Activated gamma-delta T cell treated with Interleukin-2 at 50 U/mL for 16 hours (primary cell): ENCODE measurements at regions not wholly inside any gene's neighbourhood (a gene's known extent, or its start where the extent isn't known, plus 50 kb on each side); places are given as distances from the start of the nearest gene placed in this dataset.

Experiments used
- DNase-seq: peaks from one replicate; pipeline ENCODE4 v3.0.0-alpha.2; 2020

DNA sequence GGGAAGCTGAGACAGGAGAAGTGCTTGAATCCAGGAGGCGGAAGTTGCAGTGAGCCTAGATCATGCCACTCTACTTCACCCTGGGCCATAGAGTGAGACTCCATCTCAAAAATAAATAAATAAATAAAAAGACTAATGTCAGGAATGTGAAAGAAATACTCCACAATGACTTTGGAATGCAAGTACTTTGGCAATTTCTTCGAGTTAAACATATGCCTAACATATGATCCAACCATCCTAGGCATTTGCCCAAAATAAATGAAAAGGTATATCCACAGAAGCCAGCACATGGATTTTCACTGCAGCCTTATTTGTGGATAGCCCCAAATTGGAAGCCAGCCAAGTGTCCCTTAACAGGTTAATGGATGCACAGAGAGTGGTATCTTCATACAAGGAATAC is 357.9 kb upstream of the TMEM132C start:
- DNase-seq, result no peak

DNA sequence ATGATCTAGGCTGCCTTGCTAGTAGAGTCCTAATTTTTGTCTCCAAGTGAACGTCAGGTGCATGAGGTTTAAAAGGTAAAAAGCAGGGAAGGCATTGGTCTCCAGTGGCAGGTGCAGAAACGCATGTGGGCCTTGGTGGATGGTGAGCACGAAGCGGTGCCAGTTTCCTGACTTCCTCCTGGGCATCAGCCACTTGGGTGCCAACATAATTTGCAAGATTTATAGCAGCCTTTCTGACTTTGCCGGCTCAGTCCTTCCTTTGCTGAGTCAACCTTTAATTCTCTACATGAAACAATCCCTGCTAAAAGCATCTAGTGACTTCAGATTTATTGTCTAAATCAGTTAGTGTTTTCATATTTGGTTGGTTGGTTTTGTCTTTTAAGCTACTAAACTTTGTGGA is 355.7 kb upstream of the TMEM132C start:
- DNase-seq, result no peak

DNA sequence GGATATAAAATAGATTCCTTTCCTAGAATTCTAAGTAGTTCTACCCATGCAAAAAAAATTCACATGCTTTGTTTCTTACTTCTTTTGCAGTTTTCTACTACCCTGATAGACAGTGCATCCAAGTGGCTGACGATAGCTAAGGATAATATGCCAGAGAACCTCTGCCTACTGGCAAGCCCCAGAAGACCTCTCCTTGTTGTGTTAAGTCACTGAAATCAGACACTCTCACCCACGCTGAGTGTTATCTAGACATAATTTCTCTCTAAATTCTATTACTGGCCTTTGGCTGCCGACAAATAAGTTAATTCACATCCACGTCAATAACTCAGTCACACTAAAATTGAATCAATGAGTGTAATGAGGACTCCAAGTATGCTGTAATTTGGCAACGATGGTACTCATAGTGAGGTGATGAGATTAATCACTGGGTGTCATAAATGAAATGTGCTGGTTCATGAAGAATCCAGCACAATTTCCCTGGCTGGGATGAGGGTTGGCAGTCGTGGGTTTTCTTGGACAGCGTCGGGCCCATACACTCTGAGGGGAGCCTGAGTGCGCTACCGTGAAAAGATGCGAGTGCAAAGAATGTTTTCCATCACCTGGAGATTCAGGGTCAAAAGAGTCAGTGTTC is 354.8 kb upstream of the TMEM132C start:
- DNase-seq, result no peak

DNA sequence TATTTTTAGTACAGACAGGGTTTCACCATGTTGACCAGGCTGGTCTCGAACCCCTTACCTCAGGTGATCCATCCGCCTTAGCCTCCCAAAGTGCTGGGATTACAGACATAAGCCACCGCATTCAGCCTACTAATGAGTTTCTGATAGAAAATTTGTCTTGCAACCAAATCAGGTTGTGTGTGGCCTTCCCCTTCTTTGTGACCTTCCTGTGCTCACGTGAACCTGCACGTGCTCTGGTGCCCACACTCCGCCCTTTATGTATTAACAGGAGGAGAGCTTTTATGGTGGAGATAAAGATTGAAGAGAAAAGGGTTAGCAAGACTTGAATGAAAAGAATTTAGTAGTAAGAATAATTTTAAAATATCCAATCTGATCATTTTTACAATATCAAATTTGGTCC is 343.5 kb upstream of the TMEM132C start:
- DNase-seq, result no peak

DNA sequence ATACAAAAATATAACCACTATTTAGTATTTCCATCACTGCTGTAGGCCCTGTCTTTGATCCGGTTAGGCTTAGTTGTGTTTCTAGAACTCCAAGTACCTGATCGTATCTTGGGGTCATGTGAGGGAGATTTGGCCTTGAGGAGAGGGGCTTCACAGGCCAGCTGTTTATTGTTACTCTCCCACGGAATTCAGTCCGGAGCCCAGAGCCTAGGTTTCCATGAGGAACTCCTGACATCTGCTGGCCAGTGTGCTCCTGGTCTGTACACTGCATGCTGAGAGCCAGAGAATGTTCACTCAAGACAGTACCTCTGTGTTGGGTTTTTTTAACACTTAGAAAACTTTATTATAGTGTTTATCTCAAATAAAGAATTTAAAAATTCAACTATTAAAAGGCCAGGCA is 341.0 kb upstream of the TMEM132C start:
- DNase-seq, result no peak

DNA sequence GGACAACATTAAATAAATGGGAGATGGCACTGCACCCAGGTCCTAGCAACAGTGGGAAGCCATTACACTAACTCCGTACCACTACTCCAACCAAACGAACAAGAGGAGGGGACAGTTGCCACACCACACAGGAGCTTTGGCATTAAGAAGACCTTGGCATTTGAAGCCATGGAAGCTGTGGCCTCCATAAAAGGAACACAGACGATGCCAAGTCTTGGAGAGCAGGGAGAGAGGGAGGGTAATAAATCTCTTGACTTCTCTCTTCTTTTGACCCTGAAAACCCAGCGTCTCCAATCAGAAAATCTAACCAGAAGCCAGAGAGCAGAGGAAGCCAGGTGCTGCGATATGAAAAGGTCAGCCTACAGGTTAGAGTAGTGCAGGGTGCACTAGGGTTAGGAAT is 338.8 kb upstream of the TMEM132C start:
- no peak for DNase-seq

DNA sequence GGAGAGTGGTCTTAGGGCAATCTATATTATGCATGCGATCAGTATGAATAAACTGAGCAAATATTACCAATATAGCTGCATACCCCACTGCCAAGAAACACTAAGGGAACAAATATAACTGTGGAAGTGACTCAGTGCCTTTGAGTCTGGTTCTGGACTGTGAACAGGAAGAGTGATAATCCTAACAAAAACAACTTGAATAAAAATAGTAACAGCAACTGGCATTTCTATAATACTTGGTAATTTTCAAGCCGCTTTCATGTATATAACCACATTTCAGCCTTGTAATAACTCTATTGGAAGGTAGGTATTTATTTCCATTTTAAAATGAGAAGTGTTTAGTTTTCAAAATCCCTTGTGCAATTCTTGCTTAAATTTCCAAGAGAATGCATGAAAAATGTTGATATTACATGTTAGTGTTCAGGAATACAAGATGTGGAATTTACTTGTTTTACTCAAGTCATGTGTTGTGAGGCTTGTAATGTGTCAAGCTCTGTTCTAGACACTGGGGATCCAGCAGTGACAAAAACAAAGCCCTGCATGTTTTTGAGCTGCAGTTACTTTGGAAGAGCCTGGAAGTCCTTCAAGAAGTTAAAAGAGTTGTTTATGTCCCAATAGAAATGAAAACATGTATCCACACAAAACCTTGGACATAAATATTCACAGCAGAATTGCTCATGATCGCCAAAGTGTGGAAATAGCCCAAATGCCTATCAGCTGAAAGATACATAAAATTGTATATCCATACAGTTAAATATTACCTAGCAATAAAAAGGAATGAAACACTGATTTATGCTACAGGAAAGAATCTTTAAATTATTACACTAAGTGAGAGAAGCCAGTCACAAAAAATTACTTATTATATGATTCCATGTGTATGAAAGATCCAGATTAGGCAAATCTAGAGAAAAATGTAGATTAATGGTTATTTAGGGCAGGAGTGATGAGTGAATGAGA is 338.1 kb upstream of the TMEM132C start:
- DNase-seq, result no peak

DNA sequence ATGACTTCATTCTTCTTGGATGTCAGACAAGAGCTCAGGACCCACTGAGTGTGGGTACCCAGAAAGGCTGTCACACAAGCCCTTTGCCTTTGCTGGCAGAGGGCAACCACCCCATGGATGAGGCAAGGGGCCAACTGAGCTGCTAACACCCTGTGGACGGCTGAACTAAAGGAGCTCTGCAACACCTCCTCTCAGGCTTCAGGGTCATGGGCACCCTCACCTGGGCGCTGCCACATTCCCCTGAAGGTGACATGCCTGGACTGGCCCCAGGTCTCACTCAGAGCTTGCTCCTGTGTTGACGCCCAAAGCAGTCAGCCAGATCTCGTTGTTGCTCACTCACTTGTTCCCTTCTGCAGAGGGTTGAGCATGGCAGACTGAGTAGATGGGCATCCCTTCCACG is 336.8 kb upstream of the TMEM132C start:
- DNase-seq, result no peak

DNA sequence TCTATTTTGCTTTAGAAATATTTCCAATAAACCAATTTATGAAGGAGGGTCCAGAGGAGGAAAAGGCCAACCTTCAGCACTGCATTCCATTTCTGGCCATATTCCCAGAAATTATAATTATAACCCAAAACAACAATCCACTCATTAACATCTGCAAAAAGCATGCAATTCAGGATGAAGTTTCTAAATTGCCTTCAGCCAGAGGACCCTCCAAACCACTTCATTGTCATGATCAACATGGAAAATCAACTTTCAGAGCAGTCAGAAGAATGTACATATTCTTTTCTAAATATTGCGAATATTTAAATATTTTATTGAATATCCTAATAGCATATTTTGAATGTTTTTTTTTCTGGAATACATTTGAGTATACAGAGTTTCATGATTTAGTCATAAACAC is 332.6 kb upstream of the TMEM132C start:
- no peak for DNase-seq

DNA sequence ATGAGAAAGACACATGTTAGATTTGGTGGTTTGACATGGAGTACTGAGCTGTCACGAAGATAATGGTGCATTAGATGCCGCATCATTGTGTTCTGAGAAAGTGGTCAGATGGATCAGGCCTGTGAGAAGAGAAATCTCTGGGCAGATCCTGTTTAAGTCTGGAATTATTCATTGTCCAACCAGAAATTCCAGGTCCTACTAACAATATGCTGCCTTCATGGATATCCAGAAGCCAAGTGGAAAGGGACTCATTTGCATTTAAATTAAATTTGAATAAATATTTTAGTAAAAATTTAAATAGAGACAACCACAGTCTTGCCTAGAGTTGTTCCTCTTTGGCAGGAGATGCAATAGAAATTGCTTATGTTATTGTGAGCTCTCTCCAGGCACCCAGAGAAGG is 330.5 kb upstream of the TMEM132C start:
- no peak for DNase-seq

DNA sequence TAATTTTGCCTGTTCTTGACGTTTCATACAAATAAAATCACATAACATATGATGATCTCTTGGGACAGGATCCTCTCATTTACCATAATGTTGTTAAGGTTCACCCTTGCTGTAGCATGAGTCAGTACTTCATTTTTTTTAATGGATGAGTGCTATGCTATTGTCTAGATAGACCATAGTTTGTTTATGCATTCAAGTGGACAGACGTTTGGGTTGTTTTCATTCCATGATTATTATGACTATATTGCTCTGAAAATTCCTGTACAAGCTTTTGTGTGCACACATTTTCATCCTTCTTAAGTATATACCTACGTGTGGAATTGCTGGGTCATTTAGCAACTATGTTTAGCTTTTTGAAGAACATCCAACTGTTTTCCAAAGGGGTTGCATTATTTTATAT is 325.6 kb upstream of the TMEM132C start:
- no peak for DNase-seq

DNA sequence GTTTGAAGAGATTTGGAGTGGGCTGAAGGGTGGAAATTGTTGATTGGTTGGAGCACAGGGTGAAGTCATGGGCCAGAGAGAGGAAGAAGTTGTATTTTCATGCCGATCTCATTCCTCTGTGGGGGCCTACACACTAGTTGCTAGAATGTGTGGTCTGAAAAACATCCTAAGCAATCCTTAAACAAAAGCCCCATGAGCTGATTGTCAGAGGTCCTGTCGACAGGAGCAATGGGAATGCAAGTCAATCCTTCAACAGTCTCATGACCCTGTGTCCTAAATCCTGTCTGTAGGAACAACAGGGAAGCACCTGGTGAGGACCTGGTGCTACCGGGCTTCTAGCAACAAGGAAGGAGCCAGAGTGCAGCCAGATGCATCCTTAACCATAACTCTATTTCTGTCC is 324.0 kb upstream of the TMEM132C start:
- no peak for DNase-seq

DNA sequence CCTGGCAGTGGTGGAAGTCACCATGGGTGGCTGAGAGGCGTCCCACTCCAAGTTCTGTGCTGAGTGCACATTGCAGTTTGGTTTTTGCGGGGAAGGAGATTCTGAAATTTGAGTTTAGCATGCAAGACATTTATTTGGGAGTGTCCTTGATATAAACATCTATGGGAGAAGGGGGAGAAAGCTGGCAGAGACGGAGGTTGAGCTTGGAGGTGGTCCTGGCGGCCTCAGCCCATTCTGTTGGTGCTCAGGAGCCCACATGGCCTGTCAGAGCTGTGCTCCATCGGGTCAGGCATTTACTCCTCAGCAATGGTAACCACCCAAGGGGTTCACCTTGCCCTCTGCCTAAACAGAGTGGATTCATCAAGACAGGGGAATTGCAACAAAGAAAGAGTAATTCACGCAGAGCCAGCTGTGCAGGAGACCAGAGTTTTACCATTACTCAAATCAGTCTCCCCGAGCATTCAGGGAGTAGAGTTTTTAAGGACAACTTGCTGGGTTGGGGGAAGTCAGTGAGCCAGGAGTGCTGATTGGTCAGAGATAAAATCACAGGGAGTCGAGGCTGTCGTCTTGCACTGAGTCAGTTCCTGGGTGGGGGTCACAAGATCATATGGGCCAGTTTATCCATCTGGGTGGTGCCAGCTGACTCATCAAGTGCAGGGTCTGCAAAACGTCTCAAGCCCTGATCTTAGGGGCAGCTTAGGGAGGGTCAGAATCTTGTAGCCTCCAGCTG is 323.3 kb upstream of the TMEM132C start:
- DNase-seq, result no peak

DNA sequence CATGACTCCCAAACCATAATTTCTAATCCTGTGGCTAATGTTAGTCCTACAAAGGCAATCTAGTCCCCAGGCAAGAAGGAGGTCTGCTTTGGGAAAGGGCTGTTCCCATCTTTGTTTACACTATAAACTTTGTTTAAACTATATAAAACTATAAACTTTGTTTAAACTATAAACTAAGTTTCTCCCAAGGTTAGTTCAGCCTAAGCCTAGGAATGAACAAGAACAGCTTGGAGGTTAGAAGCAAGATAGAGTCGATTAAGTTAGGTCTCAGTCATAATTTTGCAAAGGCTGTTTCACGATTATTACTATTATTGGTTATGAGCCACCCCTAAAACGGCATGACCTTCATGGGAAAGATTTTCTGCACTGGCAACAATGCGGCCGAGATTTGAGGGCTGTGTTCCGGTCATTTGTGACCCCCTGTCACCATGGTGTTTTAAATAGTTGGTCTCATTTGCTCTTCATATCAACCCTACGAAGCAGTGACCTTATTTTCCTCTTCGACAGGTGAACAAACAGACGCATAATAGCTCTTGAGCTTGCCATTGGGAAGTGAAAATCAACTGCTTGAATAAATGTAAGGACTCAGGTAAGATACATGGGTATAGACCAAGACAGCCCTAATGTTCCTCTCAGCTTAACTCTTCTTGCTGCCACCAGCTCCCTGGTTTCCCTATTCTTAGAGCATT is 322.6 kb upstream of the TMEM132C start:
- no peak for DNase-seq

DNA sequence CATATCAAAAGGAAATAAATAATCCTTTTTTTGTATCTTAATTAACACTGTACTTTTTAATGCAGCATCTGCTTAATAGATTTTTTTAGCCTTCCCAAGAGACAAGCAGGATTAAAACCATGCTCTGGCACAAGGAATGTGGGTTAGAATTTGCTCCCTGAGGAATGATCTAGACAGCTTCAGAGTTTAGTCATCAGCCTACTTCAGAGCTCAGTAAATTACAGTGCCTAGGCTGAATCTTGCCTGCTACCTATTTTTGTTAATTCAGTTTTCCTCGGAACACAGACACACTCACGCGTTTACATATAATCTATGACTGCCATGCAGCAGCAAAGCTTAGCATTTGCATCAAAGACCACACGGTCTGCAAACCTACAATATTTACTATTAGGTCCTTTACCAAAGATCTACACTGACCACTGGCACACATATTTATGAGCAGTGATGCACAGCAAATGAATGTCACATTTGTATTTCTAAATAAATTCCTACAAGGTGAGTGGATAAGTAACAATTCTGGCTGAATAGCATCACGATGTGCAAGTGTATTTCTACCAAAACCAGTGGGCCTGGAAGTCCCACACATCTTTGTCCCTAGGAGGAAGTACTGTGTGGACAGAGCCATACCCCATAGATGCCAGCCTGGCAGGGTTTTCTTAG is 309.8 kb upstream of the TMEM132C start:
- DNase-seq, result no peak

DNA sequence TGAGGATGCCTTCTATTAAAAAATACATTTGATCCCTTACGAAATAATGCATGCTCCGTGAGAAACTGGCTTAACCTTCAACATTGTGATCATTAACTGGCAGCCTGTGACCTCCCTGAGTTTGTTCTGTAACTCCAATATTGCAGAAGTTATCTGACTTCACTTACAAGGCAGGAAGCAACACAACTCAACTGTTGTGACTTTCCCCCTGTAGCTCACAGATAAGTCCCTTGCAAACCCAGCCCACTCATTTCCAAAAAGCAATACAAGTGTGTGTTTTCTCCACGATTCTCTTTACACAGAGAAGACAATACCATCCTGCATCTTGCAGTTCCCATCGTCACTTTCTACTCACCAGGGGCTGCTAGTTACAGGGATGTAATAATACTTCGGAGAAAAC is 304.7 kb upstream of the TMEM132C start:
- no peak for DNase-seq

DNA sequence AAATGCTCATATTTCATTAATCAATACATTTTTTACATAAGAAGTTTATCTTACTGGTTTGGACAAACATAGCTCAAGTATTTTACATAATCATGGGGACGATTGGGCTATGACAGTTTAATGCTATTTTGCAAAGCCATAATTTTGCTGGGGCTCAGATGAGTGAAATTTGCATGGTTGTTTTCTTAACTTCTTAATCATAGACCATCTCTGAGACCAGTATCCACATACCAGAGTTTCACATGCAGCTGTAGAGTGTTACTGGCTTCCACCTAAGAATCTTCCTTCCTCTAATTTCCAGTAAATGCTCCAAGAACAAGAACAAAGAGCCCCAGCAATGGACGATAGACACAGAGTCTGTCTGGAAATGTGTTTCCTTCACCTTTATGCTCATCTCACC is 303.0 kb upstream of the TMEM132C start:
- DNase-seq, result no peak

DNA sequence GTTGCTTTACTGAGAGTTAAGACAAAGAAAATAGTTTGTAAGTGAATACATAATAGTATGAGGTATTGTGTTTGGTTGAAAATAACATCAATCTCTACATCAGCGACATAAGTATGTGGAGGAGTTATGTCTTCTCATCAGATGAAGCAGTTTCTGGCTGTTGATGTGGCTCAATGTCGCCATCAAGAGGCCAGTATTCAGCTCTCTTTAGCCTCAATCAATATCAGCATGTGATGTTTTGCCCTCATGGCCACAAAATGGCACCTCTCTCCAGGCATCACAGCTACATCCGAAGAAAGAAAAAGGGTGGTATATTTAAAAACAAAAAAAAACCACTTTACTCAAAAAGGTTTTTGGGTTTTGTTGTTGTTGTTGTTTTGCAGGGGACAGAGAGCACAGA is 302.3 kb upstream of the TMEM132C start:
- no peak for DNase-seq

DNA sequence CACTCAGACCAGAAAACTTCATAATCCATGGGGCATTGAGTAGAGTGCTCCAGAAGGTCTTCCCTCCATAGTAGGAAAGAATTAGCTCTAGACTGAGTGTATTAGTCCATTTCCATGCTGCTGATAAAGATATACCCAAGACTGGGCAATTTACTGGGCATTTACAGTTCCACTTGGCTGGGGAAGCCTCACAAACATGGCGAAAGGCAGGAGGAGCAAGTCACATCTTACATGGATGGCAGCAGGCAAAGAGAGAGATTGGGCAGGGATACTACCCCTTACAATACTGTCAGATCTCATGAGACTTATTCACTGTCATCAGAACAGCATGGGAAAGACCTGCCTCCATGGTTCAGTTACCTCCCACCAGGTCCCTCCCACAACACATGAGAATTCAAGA is 300.6 kb upstream of the TMEM132C start:
- DNase-seq, result no peak

DNA sequence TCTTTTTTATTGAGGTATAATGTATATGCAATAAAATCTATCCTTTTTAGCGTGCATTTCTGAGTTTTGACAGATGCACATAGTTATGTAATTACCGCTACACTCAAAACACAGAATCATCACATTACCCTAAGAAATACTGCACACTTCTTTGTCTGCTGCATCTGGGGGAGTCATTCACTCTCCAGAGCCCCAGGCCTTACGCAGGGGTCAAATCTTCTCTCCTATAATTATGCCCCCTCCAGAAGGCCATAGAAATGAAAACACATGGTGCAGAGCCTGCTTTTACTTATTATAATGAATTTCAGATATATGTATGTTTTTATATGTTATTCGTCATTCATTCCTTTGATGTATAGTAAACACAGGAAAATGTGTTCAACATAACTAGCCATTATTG is 296.5 kb upstream of the TMEM132C start:
- no peak for DNase-seq

DNA sequence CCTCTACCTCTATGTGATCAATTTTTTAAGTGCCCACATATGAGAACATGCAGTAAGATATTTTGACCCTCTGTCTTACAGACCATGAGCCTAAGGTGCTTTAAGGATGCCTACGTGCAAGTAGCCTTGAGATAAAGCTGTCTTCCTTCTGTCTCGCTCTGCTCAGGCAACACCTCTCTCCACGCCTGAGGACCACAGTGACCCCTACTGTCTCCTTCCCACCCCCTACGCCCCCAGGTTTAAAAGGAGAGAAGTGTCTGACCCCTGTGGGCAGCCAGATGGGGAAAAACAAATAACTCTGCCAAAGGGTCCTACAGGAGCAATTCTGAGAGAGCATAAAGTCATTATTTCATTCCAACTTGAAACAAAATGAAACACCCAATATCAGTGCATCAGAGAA is 286.4 kb upstream of the TMEM132C start:
- no peak for DNase-seq

DNA sequence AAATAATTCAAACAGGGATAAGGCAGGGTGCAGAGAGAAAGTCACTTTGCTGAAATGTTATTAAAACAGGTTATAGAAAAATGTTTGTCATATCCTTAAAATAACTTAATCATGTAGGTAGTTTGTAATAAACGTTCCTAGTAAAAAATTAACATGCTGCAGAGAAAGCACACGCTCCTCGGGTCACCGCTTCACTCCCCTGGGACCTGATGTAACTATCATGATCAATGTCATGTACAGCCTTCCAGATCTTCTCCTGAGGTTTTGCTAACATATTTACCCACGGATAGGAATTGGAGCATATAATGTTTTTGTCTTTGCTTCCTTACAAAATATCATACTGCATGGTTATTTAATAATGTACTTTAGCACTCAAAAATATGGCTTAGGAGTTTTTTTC is 285.1 kb upstream of the TMEM132C start:
- DNase-seq, result no peak
